Spleen (tissue), 7 donors: ENCODE measurements at regions not wholly inside any gene's neighbourhood (a gene's known extent, or its start where the extent isn't known, plus 50 kb on each side); places are given as distances from the start of the nearest gene placed in this dataset.

Experiments
- POLR2A ChIP-seq, 3 donors: fragments of 450-650 bp; IDR thresholded peaks; one replicate each; pipeline ENCODE4 v1.5.1; 2017; ENCODE audit warnings: antibody characterized with exemption in 3 of 3, mild to moderate bottlenecking in 1 of 3
- TF ChIP-seq, protein P1 (sequence below), 11 experiments: fragments of 200-600 bp in 7 of 11; fragments of 450-650 bp in 4 of 11; sonication (generic) in 4 of 11; IDR thresholded peaks in 8 of 11; conservative IDR thresholded peaks in 3 of 11; 1 replicate in 7 of 11; 2 replicates in 4 of 11; pipeline versions ENCODE4 v1.4.0 to v1.8.0; 2016 to 2021; ENCODE audit warnings: antibody characterized with exemption in 11 of 11, inconsistent platforms in 4 of 11, mild to moderate bottlenecking in 1 of 11
- donor health status: DM: no; HTN: no; CAD: no; lungs with moderate emphysema.
- donor health status: DM: no; HTN: no; CAD: no.
- donor health status: DM: no; HTN: no; CAD: no.

DNA sequence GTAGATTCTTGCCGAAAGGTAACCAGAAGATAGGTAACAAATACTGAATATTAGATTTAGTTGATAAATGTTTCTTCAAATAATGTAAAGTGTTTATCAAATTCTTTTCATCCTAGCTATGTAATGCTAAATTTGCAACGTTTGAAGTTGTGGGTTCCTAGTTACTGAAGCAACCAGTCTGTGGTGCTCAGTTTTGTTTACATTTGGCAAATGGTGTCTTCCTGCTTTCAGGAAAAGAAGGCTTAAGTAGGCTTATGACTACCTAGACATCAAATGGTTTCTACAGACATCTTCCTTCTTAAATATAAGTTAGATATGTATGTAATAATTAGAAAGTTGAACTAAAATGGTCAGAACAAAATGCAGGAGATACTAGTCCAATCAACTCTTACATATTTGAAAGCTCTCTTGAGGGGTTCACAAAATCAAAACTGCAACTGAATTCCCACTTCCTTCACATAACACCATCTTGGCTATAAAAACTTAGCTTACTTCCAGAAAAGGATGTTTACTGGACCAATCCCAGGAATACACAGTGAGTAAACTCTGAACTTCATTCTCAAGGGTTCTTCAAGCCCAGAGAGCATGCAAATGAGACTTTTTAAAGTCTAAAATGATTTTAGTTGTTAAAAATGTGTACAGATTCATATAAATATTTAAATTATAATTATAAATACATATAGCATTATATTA is 125.7 kb upstream of the ITGA1 start:
- TF ChIP-seq, protein P1, sequence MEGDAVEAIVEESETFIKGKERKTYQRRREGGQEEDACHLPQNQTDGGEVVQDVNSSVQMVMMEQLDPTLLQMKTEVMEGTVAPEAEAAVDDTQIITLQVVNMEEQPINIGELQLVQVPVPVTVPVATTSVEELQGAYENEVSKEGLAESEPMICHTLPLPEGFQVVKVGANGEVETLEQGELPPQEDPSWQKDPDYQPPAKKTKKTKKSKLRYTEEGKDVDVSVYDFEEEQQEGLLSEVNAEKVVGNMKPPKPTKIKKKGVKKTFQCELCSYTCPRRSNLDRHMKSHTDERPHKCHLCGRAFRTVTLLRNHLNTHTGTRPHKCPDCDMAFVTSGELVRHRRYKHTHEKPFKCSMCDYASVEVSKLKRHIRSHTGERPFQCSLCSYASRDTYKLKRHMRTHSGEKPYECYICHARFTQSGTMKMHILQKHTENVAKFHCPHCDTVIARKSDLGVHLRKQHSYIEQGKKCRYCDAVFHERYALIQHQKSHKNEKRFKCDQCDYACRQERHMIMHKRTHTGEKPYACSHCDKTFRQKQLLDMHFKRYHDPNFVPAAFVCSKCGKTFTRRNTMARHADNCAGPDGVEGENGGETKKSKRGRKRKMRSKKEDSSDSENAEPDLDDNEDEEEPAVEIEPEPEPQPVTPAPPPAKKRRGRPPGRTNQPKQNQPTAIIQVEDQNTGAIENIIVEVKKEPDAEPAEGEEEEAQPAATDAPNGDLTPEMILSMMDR (IDR thresholded peaks at IDR 0.05 in 8 of 11, conservative IDR thresholded peaks at IDR 0.05 in 3 of 11): no peak
- no peak for TF ChIP-seq POLR2A (IDR thresholded peaks at IDR 0.05)
